ENCODE measurements at regions not wholly inside any gene's neighbourhood (a gene's known extent, or its start where the extent isn't known, plus 50 kb on each side); places are given as distances from the start of the nearest gene placed in this dataset.

GRCh38 chr3:14317057-14317553 lies 85.3 kb upstream of the SLC6A6 start:
- H3K27me3 ChIP-seq (ENCODE audit: control insufficient read depth, insufficient read depth, low read length), result peaks cover 17% of the 10 kb centered on the region
- TF ChIP-seq CTCF (IDR thresholded peaks at IDR 0.05; ENCODE audit: insufficient read depth, low read depth, low read length), result no peak
- no peaks in the 10 kb centered on the region for H3K36me3 ChIP-seq (ENCODE audit: control insufficient read depth, insufficient read depth, low read length)
- DNase-seq (ENCODE audit: low read depth), result no peak
- POLR2A ChIA-PET, result no interaction called here
- CTCF ChIA-PET, result no interaction called here
- no peak overlapping the region for H3K4me3 ChIP-seq (ENCODE audit: low read depth, low read length)

GRCh38 chr3:14318646-14319045 lies 83.8 kb upstream of the SLC6A6 start:
- no peak overlapping the region for H3K4me3 ChIP-seq (ENCODE audit: low read depth, low read length)
- POLR2A ChIA-PET, result no interaction called here
- DNase-seq (ENCODE audit: low read depth), result no peak
- peaks cover 8% of the 10 kb centered on the region for H3K27me3 ChIP-seq (ENCODE audit: control insufficient read depth, insufficient read depth, low read length)
- H3K36me3 ChIP-seq (ENCODE audit: control insufficient read depth, insufficient read depth, low read length), result no peaks in the 10 kb centered on the region
- no peak for TF ChIP-seq CTCF (IDR thresholded peaks at IDR 0.05; ENCODE audit: insufficient read depth, low read depth, low read length)
- CTCF ChIA-PET, result interaction anchor here (1.0 to 1.6 kb wide), 2 partner anchors 12 to 111 kb away, joined by 3 read pairs; no protein-coding TSS in a partner anchor

- Histone ChIP-seq H3K36me3 (ENCODE audit: control insufficient read depth, insufficient read depth, low read length) (no peaks in the 10 kb centered on the region), H3K4me3 (ENCODE audit: low read depth, low read length) (no peak overlapping the region), H3K27me3 (ENCODE audit: control insufficient read depth, insufficient read depth, low read length) (peaks cover 8% of the 10 kb centered on the region)
- no peak for TF ChIP-seq CTCF (IDR thresholded peaks at IDR 0.05; ENCODE audit: insufficient read depth, low read depth, low read length)
- no peak for DNase-seq (ENCODE audit: low read depth)
- POLR2A ChIA-PET, result no interaction called here
- CTCF ChIA-PET, result interaction anchor here (1.3 to 1.6 kb wide), 2 partner anchors 13 to 58 kb away, joined by 3 read pairs; no protein-coding TSS in a partner anchor
These were observed 82.7 kb upstream of the SLC6A6 start for GRCh38 chr3:14319654-14320182.

GRCh38 chr3:14320219-14320618 lies 82.2 kb upstream of the SLC6A6 start:
- Histone ChIP-seq H3K36me3 (ENCODE audit: control insufficient read depth, insufficient read depth, low read length) (no peaks in the 10 kb centered on the region), H3K4me3 (ENCODE audit: low read depth, low read length) (no peak overlapping the region), H3K27me3 (ENCODE audit: control insufficient read depth, insufficient read depth, low read length) (peaks cover 8% of the 10 kb centered on the region)
- ChIA-PET POLR2A (interaction anchor here (0.5 kb wide), 1 partner anchor 9 kb away, joined by 3 read pairs; no protein-coding TSS in a partner anchor), CTCF (interaction anchor here (1.3 to 1.6 kb wide), 2 partner anchors 13 to 58 kb away, joined by 3 read pairs; no protein-coding TSS in a partner anchor)
- DNase-seq (ENCODE audit: low read depth), result no peak
- TF ChIP-seq CTCF (IDR thresholded peaks at IDR 0.05; ENCODE audit: insufficient read depth, low read depth, low read length), result no peak

- Histone ChIP-seq H3K27me3 (ENCODE audit: control insufficient read depth, insufficient read depth, low read length) (peaks cover 4% of the 10 kb centered on the region), H3K4me3 (ENCODE audit: low read depth, low read length) (no peak overlapping the region), H3K36me3 (ENCODE audit: control insufficient read depth, insufficient read depth, low read length) (no peaks in the 10 kb centered on the region)
- POLR2A ChIA-PET, result no interaction called here
- CTCF ChIA-PET, result no interaction called here
- DNase-seq (ENCODE audit: low read depth), result no peak
- TF ChIP-seq CTCF (IDR thresholded peaks at IDR 0.05; ENCODE audit: insufficient read depth, low read depth, low read length), result no peak
These were observed 80.4 kb upstream of the SLC6A6 start for GRCh38 chr3:14322001-14322400.

Data from BJ (cell line).